Mesothelial cell of epicardium (in vitro differentiated cells): ENCODE measurements at regions not wholly inside any gene's neighbourhood (a gene's known extent, or its start where the extent isn't known, plus 50 kb on each side); places are given as distances from the start of the nearest gene placed in this dataset.

ENCODE experiments used
- DNase-seq, 2 experiments: peaks; one replicate each; pipeline ENCODE4 v3.0.0; 2021; ENCODE audit warnings: low spot score in 2 of 2; ENCODE audit not compliant: unreplicated experiment in 2 of 2
- H3K27ac Mint-ChIP-seq: 2 replicates; pipeline ENCODE4 v1.8.0; 2021; ENCODE audit warnings: mixed read lengths
- H3K27me3 Mint-ChIP-seq: 2 replicates; pipeline ENCODE4 v1.8.0; 2021; ENCODE audit warnings: low read depth, mixed read lengths
- H3K36me3 Mint-ChIP-seq: 2 replicates; pipeline ENCODE4 v1.8.0; 2021; ENCODE audit warnings: mixed read lengths
- H3K4me1 Mint-ChIP-seq: 2 replicates; pipeline ENCODE4 v1.8.0; 2021; ENCODE audit warnings: mixed read lengths
- H3K4me3 Mint-ChIP-seq: 2 replicates; pipeline ENCODE4 v1.8.0; 2021; ENCODE audit warnings: mild to moderate bottlenecking, moderate library complexity, mixed read lengths
- H3K9me3 Mint-ChIP-seq: 2 replicates; pipeline ENCODE4 v1.8.0; 2021; ENCODE audit warnings: mixed read lengths
- CTCF ChIP-seq: fragments of 200-600 bp; sonication (generic); IDR thresholded peaks from one replicate; pipeline ENCODE4 v1.5.0; 2021; ENCODE audit warnings: antibody characterized with exemption; ENCODE audit not compliant: unreplicated experiment

DNA sequence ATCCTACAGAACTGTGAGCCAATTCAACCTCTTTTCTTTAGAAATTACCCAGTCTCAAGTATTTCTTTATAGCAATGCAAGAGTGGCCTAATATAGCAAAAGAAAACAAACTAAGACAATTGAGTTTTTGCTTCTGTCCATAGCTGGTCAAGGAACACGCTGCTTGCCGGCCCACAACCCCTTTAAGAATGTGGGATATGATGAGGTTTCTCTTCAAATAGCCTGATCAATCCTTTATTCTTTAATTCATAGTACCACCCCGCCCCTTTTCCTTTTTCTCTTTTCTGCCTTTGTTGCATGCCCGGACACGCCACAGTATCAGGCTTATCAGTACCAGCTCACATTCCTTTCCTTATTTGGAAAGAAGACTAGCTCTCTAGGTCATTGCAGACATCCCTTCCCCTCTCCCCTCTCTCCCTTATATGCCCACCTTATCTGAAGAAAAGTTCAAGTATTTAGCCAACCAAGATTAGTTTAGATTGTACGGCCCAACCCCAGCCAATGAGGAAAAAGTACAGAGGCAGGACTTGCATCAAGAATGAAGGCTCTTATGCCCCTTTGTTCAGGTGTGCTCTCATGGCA, 404.5 kb downstream of the OCA2 start:
- Mint-ChIP-seq H3K9me3 (no peaks in the 10 kb centered on the region), H3K27ac (no peak overlapping the region), H3K36me3 (no peaks in the 10 kb centered on the region), H3K4me3 (no peak overlapping the region), H3K4me1 (peaks cover 3% of the 10 kb centered on the region), H3K27me3 (no peaks in the 10 kb centered on the region)
- no peak for TF ChIP-seq CTCF
- DNase-seq, result no peak

GRCh38 chr15:27693280-27693679, 405.8 kb downstream of the OCA2 start:
- Mint-ChIP-seq H3K4me1 (peaks cover 3% of the 10 kb centered on the region), H3K4me3 (no peak overlapping the region), H3K27ac (no peak overlapping the region), H3K9me3 (peaks cover 3% of the 10 kb centered on the region), H3K36me3 (no peaks in the 10 kb centered on the region), H3K27me3 (no peaks in the 10 kb centered on the region)
- no peak for DNase-seq
- TF ChIP-seq CTCF, result no peak

- Mint-ChIP-seq H3K27ac (no peak overlapping the region), H3K36me3 (no peaks in the 10 kb centered on the region), H3K4me1 (peaks cover 3% of the 10 kb centered on the region), H3K9me3 (peaks cover 3% of the 10 kb centered on the region), H3K27me3 (no peaks in the 10 kb centered on the region), H3K4me3 (no peak overlapping the region)
- no peak for DNase-seq
- no peak for TF ChIP-seq CTCF
Observed at GRCh38 chr15:27692438-27692837, 406.7 kb downstream of the OCA2 start.

DNA sequence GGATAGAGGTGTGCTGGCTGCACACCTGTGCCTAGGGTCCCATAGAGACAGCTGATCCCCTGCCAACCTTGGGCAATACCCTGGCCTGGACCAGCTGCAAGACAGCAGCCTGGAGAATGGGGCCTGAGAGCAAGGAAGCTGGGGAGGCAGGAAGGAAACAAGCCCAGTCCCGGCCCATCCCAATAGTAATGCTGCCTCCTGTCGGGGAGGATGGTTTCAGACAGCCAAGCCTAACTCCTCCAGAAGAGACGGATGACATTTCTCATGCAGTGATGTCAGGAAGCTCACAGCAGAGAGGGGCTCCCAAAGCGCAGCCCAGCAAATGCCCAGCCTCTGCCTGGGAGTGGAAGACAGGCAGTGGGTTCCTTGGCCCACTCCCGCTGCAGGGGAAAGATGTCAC, 408.8 kb downstream of the OCA2 start:
- Mint-ChIP-seq H3K4me1 (peaks cover 11% of the 10 kb centered on the region), H3K36me3 (no peaks in the 10 kb centered on the region), H3K27ac (no peak overlapping the region), H3K27me3 (no peaks in the 10 kb centered on the region), H3K4me3 (no peak overlapping the region), H3K9me3 (peaks cover 3% of the 10 kb centered on the region)
- TF ChIP-seq CTCF, result no peak
- DNase-seq, result no peak

DNA sequence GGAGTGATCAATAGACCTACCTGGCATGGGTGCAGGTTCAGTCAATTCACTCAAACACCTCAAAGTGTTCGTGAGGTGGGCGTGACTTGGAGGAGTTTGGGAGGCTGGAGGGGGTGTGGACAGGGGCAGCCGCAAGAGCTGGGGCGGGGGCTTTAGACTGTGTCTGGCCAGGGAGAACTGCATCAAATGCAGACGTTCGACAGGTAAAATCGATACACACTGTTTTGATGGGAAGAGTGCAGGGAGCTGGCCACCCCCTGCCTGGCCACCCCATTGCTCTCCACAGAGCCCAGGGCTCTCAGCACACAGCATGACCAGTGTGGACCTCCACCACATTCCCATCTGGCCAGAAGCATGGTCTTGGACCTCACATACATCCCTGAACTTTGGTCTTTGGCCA, 412.1 kb downstream of the OCA2 start:
- Mint-ChIP-seq H3K27ac (no peak overlapping the region), H3K9me3 (peaks cover 3% of the 10 kb centered on the region), H3K36me3 (no peaks in the 10 kb centered on the region), H3K4me1 (peaks cover 23% of the 10 kb centered on the region), H3K4me3 (no peak overlapping the region), H3K27me3 (no peaks in the 10 kb centered on the region)
- DNase-seq, result no peak
- TF ChIP-seq CTCF, result no peak

GRCh38 chr15:27686369-27686768, 412.7 kb downstream of the OCA2 start:
- TF ChIP-seq CTCF, result no peak
- peaks cover 3% of the 10 kb centered on the region for H3K9me3 Mint-ChIP-seq
- H3K36me3 Mint-ChIP-seq, result no peaks in the 10 kb centered on the region
- no peak overlapping the region for H3K4me3 Mint-ChIP-seq
- H3K4me1 Mint-ChIP-seq, result peaks cover 23% of the 10 kb centered on the region
- H3K27ac Mint-ChIP-seq, result no peak overlapping the region
- no peaks in the 10 kb centered on the region for H3K27me3 Mint-ChIP-seq
- no peak for DNase-seq
